ENCODE measurements at regions not wholly inside any gene's neighbourhood (a gene's known extent, or its start where the extent isn't known, plus 50 kb on each side); places are given as distances from the start of the nearest gene placed in this dataset.
"Not testable (repeated sequence)": the region's sequence is repeated elsewhere in the genome, so short reads cannot be mapped to it uniquely, and the experiment has no call there.

GRCh38 chr1:95893921-95894320, 659.9 kb downstream of the RWDD3 start:
- DNase-seq (ENCODE audit: extremely low spot score), result no peak
- ChIA-PET CTCF (interaction anchor here (0.9 kb wide), 1 partner anchor 18 kb away, joined by 3 read pairs; no protein-coding TSS in a partner anchor), POLR2A (no interaction called here)
- TF ChIP-seq, protein P1, sequence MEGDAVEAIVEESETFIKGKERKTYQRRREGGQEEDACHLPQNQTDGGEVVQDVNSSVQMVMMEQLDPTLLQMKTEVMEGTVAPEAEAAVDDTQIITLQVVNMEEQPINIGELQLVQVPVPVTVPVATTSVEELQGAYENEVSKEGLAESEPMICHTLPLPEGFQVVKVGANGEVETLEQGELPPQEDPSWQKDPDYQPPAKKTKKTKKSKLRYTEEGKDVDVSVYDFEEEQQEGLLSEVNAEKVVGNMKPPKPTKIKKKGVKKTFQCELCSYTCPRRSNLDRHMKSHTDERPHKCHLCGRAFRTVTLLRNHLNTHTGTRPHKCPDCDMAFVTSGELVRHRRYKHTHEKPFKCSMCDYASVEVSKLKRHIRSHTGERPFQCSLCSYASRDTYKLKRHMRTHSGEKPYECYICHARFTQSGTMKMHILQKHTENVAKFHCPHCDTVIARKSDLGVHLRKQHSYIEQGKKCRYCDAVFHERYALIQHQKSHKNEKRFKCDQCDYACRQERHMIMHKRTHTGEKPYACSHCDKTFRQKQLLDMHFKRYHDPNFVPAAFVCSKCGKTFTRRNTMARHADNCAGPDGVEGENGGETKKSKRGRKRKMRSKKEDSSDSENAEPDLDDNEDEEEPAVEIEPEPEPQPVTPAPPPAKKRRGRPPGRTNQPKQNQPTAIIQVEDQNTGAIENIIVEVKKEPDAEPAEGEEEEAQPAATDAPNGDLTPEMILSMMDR (IDR thresholded peaks at IDR 0.05; ENCODE audit: control extremely low read depth, extremely low read depth, low read depth, missing control alignments), result no peak

DNA sequence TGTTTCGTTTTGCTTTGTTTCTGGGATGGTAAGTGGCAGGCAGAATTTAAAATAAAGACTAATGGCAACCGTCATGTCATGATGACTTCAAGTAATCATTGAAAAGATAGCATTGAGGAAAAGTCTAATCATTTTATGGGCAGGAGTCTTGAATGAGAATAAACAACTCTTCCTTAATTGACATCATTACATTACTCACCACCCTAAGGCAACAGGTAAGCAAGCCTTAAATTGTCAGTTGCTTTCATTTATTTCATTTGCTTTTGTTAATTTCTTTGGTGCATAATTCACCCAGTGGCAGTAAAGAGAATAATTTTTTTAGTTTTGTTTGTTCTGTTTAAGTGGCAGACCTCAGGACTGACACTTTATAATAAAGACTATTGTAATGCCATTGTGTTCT, 669.0 kb downstream of the RWDD3 start:
- DNase-seq (ENCODE audit: extremely low spot score), result no peak
- POLR2A ChIA-PET, result no interaction called here
- CTCF ChIA-PET, result no interaction called here
- TF ChIP-seq, protein P1 (IDR thresholded peaks at IDR 0.05; ENCODE audit: control extremely low read depth, extremely low read depth, low read depth, missing control alignments), result no peak

- CTCF ChIA-PET, result no interaction called here
- POLR2A ChIA-PET, result no interaction called here
- TF ChIP-seq, protein P1 (IDR thresholded peaks at IDR 0.05; ENCODE audit: control extremely low read depth, extremely low read depth, low read depth, missing control alignments), result no peak
Measured at GRCh38 chr1:95905818-95906395, 671.9 kb downstream of the RWDD3 start.

DNA sequence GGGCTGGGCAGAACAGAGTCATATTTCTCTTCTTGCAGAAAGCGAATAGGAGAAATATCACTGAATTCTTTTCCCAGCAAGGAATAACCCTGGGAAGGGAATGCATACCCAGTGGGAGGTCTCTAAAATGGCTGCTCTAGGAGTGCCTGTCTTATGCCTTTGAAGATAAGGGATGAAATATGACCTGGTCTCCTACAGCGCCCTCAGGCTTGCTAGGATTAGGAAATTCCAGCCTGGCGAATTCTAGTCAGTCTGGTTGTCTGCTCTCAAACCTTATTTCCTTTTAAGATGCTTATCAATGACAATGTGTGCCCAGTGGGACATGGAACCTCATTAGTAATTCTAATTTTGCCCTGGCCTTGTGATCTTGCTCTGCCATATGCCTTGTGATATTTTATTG, 677.7 kb downstream of the RWDD3 start:
- CTCF ChIA-PET; POLR2A ChIA-PET; DNase-seq (ENCODE audit: extremely low spot score): not testable (repeated sequence)

More at GRCh38 chr1:95905818-95906395, 671.9 kb downstream of the RWDD3 start:
- DNase-seq (ENCODE audit: extremely low spot score), result no peak

GRCh38 chr1:95916616-95917015, 682.6 kb downstream of the RWDD3 start:
- DNase-seq (ENCODE audit: extremely low spot score), result no peak
- TF ChIP-seq, protein P1 (IDR thresholded peaks at IDR 0.05; ENCODE audit: control extremely low read depth, extremely low read depth, low read depth, missing control alignments), result no peak
- POLR2A ChIA-PET, result no interaction called here
- CTCF ChIA-PET, result no interaction called here

DNA sequence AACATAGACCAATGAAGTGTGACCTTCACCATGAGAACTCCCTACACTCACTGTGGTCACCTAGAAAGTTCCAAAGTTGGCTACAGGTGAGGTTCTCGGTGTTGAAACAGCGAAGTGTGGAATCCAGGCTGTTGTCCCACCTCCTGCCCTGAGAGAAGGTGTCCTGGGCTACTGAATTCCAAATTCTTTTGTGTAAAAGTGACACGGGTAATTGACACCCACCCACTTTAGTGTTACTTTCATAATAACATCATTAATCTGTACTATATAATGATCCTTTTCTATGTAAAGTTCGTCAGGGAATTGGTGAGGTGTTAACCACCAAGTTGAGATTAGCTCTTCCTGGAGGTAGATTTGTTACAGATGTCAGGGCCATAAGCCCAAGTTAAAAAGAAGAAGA, 690.7 kb downstream of the RWDD3 start:
- ChIA-PET POLR2A (no interaction called here), CTCF (interaction anchor here (0.8 to 1.8 kb wide), 2 partner anchors 10 to 402 kb away, joined by 3 to 6 read pairs; no protein-coding TSS in a partner anchor)
- DNase-seq (ENCODE audit: extremely low spot score), result no peak
- TF ChIP-seq, protein P1 (IDR thresholded peaks at IDR 0.05; ENCODE audit: control extremely low read depth, extremely low read depth, low read depth, missing control alignments), result no peak

DNA sequence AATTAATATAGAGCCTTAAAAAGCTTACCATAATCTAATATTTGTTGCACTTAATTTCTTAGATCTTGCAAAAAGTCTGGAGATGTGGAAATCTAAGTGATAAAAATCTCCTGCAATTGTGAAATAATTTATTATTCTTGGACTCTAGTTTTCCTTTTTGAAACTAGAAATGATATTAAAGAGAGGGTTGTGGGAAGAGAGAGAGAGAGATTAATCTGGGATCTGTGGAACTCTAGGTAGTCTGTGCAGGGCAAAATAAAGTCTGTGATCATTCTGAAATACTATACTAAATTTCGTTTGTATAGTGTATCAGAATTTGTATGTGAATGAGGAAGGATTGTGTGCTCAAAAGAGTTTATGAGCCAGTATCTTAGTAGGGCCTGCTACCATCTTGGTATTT, 692.3 kb downstream of the RWDD3 start:
- DNase-seq (ENCODE audit: extremely low spot score), result no peak
- TF ChIP-seq, protein P1 (IDR thresholded peaks at IDR 0.05; ENCODE audit: control extremely low read depth, extremely low read depth, low read depth, missing control alignments), result no peak

More for the DNA sequence above, 692.3 kb downstream of the RWDD3 start:
- CTCF ChIA-PET, result no interaction called here
- POLR2A ChIA-PET, result no interaction called here

All from GM10248 (cell line).